ENCODE measurements at regions not wholly inside any gene's neighbourhood (a gene's known extent, or its start where the extent isn't known, plus 50 kb on each side); places are given as distances from the start of the nearest gene placed in this dataset.

GRCh38 chr11:103649401-103649895 lies 387.0 kb upstream of the DDI1 start:
- Histone ChIP-seq H2AFZ (ENCODE audit: low read length) (no peak overlapping the region), H3K9me2 (replicated peaks; ENCODE audit: low read length) (no peaks in the 10 kb centered on the region), H3K36me3 (ENCODE audit: low read depth, low read length) (no peaks in the 10 kb centered on the region), H4K20me1 (ENCODE audit: low read length) (no peaks in the 10 kb centered on the region), H3K9ac (ENCODE audit: low read length) (no peak overlapping the region), H3K27me3 (ENCODE audit: low read length) (no peaks in the 10 kb centered on the region), H3K4me2 (ENCODE audit: low read length) (no peak overlapping the region), H3K27ac (ENCODE audit: low read length) (no peak overlapping the region), H3F3A (ENCODE audit: low read length, unreplicated experiment) (no peaks in the 10 kb centered on the region), H3K4me3 (ENCODE audit: low read length) (no peak overlapping the region), H3K4me1 (ENCODE audit: insufficient read depth, low read length) (no peaks in the 10 kb centered on the region), H3K9me3 (ENCODE audit: low read length) (no peaks in the 10 kb centered on the region), H3K79me2 (ENCODE audit: low read length) (no peaks in the 10 kb centered on the region)
- no peak for DNase-seq
- ATAC-seq, result no peak
- no TSS peak for BruUV-seq (replicated peaks)
- CTCF ChIA-PET, result interaction anchor here (0.6 kb wide), 1 partner anchor 184 kb away, joined by 4 read pairs; no protein-coding TSS in a partner anchor
- no peak for TF ChIP-seq CTCF (conservative IDR thresholded peaks at IDR 0.05; ENCODE audit: low read depth, low read length)
- no peak for TF ChIP-seq EZH2phosphoT487 (IDR thresholded peaks at IDR 0.05; ENCODE audit: borderline replicate concordance, low read length)
- TF ChIP-seq EZH2 (IDR thresholded peaks at IDR 0.05; ENCODE audit: low read length, unreplicated experiment), result no peak
- intact Hi-C loops (cut with micrococcal nuclease), result no loop called here
- POLR2A ChIA-PET (ENCODE audit: unreplicated experiment), result no interaction called here

- no TSS peak for BruUV-seq (replicated peaks)
- ChIA-PET POLR2A (ENCODE audit: unreplicated experiment) (no interaction called here), CTCF (interaction anchor here (0.6 kb wide), 1 partner anchor 185 kb away, joined by 4 read pairs; no protein-coding TSS in a partner anchor)
- ATAC-seq, result no peak
- no peaks in the 10 kb centered on the region for H3K9me2 ChIP-seq (replicated peaks; ENCODE audit: low read length)
- no peaks in the 10 kb centered on the region for H3F3A ChIP-seq (ENCODE audit: low read length, unreplicated experiment)
- no peaks in the 10 kb centered on the region for H3K9me3 ChIP-seq (ENCODE audit: low read length)
- H3K4me2 ChIP-seq (ENCODE audit: low read length), result no peak overlapping the region
- intact Hi-C loops (cut with micrococcal nuclease), result no loop called here
- no peaks in the 10 kb centered on the region for H4K20me1 ChIP-seq (ENCODE audit: low read length)
- H3K4me3 ChIP-seq (ENCODE audit: low read length), result no peak overlapping the region
- no peaks in the 10 kb centered on the region for H3K4me1 ChIP-seq (ENCODE audit: insufficient read depth, low read length)
- H3K36me3 ChIP-seq (ENCODE audit: low read depth, low read length), result no peaks in the 10 kb centered on the region
- H3K27ac ChIP-seq (ENCODE audit: low read length), result no peak overlapping the region
- no peak overlapping the region for H3K9ac ChIP-seq (ENCODE audit: low read length)
- no peaks in the 10 kb centered on the region for H3K79me2 ChIP-seq (ENCODE audit: low read length)
- DNase-seq, result no peak
- no peaks in the 10 kb centered on the region for H3K27me3 ChIP-seq (ENCODE audit: low read length)
- TF ChIP-seq EZH2 (IDR thresholded peaks at IDR 0.05; ENCODE audit: low read length, unreplicated experiment) (no peak), EZH2phosphoT487 (IDR thresholded peaks at IDR 0.05; ENCODE audit: borderline replicate concordance, low read length) (no peak), CTCF (conservative IDR thresholded peaks at IDR 0.05; ENCODE audit: low read depth, low read length) (no peak)
- no peak overlapping the region for H2AFZ ChIP-seq (ENCODE audit: low read length)
Measured at GRCh38 chr11:103650330-103650729, 386.1 kb upstream of the DDI1 start.

DNA sequence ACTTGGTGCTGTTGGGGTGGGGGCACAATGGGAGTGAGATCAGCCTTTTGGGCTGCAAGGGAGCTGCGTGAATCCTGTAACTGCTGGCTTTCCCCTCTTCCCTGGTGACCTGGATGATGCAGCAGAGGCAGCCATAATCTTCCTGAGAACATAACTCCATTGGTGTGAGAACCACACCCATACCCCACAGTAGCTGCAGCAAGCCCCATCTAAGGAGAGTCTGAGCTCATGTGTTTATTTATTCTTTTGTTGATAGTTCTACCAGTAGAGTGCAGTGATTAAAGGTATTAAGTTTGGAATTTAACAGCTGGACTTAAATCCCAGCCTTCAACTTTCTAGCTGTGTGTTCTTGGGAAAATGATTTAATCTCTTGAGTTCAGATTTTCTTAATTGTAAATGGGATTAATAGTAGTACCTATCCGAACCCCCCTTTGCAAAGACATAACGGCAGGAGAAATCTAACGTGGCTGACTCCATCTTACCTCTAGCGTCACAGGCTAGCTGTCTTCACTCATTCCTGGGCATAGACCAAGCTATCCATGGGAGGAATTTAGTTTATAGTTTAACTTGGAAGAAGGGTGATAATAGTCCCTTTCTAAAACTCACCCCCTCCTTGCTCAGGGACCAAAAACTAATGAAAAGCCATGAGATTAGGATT lies 385.0 kb upstream of the DDI1 start:
- no peak overlapping the region for H2AFZ ChIP-seq (ENCODE audit: low read length)
- CTCF ChIA-PET, result no interaction called here

More for the DNA sequence above, 385.0 kb upstream of the DDI1 start:
- no peak overlapping the region for H3K4me3 ChIP-seq (ENCODE audit: low read length)
- POLR2A ChIA-PET (ENCODE audit: unreplicated experiment), result no interaction called here
- H3K4me1 ChIP-seq (ENCODE audit: insufficient read depth, low read length), result no peaks in the 10 kb centered on the region
- DNase-seq, result no peak
- no TSS peak for BruUV-seq (replicated peaks)
- intact Hi-C loops (cut with micrococcal nuclease), result no loop called here
- no peaks in the 10 kb centered on the region for H3F3A ChIP-seq (ENCODE audit: low read length, unreplicated experiment)
- no peak overlapping the region for H3K4me2 ChIP-seq (ENCODE audit: low read length)
- no peak overlapping the region for H3K9ac ChIP-seq (ENCODE audit: low read length)
- H4K20me1 ChIP-seq (ENCODE audit: low read length), result no peaks in the 10 kb centered on the region
- H3K9me2 ChIP-seq (replicated peaks; ENCODE audit: low read length), result no peaks in the 10 kb centered on the region
- no peak for ATAC-seq
- H3K27ac ChIP-seq (ENCODE audit: low read length), result no peak overlapping the region
- no peaks in the 10 kb centered on the region for H3K27me3 ChIP-seq (ENCODE audit: low read length)
- no peaks in the 10 kb centered on the region for H3K79me2 ChIP-seq (ENCODE audit: low read length)
- no peaks in the 10 kb centered on the region for H3K9me3 ChIP-seq (ENCODE audit: low read length)
- TF ChIP-seq CTCF (conservative IDR thresholded peaks at IDR 0.05; ENCODE audit: low read depth, low read length) (no peak), EZH2phosphoT487 (IDR thresholded peaks at IDR 0.05; ENCODE audit: borderline replicate concordance, low read length) (no peak), EZH2 (IDR thresholded peaks at IDR 0.05; ENCODE audit: low read length, unreplicated experiment) (no peak)
- no peaks in the 10 kb centered on the region for H3K36me3 ChIP-seq (ENCODE audit: low read depth, low read length)
